Cerebellar cortex (tissue), 1 donor: ENCODE measurements at regions not wholly inside any gene's neighbourhood (a gene's known extent, or its start where the extent isn't known, plus 50 kb on each side); places are given as distances from the start of the nearest gene placed in this dataset.

ENCODE experiments used
- DNase-seq: peaks from one replicate; pipeline ENCODE4 v3.0.0-alpha.2; 2015; ENCODE audit warnings: low spot score

DNA sequence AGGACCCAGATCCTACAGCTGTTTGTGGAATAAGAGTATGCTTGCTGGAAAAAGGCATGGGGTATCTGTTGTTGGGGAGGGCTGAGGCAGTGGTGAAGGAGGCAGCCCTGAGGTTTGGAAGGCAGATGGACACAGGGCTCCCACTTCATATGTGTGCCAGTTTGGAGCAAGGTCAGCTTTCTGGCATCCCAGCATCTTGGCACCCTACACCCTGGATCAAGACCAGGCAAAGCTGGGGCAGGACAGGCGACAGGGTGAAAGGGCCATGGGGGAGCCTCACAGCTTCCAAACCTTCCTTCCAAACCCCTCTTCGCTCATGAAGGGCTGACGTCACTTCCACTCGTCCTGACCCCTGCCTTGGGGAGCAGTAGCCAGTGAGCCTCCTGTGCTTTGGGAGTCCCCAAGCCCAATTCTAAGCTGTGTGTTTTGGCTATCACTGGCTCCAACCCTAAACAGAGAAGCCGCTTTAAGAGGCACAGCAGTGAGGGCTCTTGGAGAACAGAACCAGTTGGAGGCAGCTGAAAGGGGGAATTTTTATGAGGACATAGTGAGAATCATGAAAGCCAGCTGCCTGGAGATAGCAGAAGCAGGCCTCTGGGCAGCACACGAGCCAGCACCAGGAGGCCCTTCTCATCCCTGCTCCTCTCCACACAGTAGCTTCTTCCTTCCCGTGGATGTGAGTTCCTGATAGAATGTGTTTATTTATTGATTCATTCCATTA, 448.6 kb upstream of the CDH4 start:
- DNase-seq: no peak

DNA sequence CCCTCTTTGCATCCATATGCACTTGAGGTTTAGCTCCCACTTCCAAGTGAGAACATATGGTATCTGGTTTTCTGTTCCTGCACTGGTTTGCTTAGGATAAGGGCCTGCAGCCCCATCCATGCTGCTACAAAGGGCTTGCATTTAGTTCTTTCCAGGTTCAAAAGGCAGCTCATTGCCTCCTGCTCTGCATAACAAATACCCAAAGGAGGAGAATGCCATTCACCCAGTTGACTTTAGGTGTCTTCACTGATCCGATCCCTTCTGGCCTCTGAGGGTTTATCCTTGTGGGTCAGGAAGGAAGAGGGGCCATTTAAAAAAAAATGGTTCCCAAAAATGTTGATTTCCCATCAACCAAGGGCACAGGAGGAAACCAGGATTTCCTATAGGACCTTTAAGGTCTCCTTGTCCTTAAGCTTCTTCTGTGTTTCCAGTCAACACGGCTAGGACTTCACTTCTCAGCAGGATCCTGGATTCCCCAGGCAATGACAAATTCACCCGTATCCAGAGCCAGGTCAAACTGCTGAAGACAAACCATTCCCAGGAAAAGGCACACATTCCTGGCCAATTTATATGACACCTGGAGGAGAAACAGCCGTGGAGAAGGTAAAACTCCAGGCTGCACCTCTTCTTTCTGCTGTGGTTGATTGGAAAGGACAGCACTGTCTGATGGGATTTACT, 447.7 kb upstream of the CDH4 start:
- DNase-seq: no peak

DNA sequence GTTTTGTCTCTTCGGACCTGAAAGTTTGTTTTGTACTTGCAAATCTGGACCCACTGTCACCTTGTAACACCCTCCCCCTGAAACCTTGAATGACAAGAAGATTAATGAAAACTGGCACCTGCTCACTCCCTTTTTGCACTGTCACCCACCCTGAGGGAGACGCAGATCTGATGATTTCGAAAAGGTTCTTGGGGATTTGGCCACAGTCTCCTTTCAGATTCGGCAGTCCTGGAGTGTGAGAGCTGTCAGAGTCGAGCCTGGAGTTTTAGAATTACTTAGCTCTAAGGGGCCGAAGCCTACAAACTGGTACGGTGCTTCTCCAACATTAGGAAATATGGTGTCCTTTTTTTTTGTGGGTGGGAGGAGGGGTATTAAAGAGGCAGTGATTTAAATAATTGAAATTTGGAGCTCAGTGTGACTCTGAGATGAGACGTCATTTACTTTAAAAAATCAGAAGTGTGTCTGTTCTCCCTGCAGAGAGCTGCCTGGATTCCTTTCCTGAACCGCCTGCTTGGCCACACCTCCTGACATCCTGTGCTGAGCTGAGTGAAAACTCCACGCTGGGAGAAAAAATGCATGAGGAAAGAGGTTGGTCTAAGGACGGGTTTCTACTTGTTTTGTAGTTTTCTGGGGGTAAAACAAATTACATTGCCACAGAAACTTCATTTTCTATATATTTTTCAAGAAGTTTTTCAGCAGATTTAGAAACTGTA, 447.0 kb upstream of the CDH4 start:
- no peak for DNase-seq

DNA sequence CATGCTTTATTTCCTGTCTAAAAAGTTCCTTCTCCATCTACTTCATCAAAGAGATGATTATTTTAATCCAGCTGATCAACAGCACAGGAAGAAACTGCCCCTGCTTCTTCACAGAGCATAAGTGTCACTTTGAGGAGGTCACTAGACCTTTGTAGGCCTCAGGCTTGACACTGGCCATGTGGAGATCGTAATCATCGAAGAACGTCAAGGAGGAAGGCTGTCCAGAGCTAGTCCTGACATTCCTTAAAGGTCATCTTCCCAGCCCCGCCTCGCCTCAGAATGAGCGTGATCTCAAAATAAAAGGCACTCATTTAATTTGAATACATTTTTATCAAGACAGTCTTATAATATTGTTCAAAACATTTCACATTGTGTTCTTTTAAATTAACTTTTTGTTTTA, 445.7 kb upstream of the CDH4 start:
- DNase-seq: no peak

DNA sequence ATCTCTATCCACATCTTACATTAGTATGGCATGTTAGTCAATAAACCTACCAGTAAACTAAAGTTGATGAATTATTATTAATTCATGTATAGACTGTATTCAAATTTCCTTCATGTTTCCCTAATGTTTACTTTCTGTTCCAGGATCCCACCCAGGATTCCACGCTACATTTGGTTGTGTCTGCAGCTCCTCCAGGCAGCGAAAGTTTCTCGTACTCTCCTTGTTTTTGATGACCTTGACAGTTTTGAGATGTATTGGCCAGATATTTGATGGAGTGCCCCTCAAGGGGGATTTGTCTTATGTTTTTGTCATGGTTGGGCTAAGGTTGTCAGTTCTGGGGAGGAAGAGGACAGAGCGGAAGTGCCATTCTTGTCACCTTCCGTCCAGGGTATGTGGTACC, 445.2 kb upstream of the CDH4 start:
- DNase-seq: no peak

DNA sequence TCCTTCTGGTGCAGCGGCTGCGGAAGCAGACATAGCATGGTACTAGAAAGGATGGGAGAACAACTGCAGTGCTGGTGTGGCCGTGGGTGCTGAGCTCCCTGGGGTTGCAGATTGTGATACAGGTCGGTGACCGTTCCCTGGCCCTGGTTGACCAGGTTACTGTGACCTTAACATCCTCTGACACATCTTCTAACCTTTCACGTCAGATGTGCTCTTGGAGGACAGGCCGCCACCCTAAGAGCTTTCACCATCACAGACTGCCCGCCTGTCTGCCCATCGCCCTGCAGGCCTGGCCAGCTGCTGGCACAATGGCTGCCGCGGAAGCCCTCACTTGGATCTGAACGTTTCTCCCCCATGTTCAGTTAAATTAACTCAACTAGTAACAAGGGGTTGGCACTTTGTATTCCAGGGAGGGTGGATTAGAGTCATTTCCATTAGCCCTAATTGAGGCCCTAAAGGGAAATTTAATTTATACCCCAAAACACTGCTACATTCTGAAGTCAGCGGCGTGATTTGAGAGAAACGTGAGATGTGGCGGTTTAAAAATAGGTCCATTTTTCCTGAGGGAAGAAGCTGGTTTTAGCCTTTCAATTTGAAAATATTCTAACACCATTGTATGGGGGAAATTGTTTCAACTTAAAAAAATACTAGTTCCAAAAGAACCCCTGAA, 443.9 kb upstream of the CDH4 start:
- DNase-seq: no peak

DNA sequence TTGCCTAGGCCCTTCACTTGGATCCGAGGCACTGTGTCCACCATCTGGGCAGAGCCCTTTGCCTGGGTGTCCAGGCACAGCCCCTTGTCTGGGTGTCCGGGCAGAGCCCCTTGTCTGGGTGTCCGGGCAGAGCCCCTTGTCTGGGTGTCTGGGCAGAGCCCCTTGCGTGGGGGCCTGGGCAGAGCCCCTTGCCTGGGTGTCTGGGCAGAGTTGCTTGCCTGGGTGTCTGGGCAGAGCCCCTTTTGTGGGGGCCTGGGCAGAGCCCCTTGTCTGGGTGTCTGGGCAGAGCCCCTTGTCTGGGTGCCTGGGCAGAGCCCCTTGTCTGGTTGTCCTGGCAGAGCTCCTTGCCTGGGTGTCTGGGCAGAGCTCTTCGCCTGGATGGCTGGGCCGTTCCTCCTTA, 443.4 kb upstream of the CDH4 start:
- no peak for DNase-seq

DNA sequence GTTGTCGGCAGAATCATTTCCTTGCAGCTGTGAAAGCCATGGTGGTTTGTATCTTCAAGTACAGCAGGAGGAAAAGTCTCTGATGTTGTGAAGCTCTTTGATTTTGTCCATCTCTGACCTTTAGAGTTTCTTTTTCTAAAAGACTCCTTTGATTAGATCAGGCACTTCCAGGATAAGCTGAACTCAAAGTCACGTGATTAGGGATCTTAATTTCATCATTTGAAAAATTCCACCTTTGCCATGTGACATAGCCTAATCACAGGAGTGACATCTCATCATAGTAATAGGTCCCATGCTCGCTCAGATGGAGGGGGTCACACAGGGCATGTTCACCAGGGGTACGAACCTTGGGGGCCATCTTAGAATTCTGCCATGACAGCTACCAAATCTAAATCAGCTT, 441.5 kb upstream of the CDH4 start:
- DNase-seq: no peak

DNA sequence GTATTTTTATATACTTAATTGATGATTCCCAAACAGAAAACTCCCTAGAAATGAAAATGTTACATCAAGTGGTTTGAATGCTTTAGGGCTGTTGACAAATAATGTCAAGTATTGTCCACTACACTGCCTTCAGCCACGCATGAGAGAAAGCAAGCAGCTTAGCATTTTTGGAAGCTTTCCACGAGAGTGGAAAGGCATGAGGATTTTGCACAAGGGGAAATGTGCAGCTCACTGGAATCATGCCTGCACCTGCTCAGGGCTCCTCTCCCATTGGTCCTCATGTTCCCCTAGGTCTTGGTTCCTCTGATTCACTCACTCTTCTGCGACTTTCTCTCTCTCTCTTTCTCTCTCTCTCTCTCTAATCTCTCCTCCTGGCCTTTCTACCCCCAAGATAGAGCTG, 439.5 kb upstream of the CDH4 start:
- DNase-seq: no peak

DNA sequence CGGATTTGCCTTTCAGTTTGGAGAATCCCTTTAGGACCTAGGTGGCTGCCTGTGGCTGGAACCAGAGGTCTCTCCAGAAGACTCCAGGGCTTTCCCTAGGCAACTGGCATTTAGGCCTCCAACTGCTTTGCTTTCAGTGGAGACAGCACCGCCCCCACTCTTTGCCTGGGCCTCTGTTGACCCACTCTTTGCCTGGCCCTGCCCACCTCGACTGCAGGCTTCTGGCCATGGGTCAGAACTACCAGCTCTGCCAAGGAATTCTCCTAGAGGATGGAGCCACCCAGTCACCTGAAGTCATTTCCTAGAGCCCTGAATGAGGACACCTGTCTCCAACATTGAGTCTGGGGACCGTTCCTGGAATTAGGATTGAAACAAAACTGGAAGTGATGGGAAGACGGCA, 439.0 kb upstream of the CDH4 start:
- no peak for DNase-seq

DNA sequence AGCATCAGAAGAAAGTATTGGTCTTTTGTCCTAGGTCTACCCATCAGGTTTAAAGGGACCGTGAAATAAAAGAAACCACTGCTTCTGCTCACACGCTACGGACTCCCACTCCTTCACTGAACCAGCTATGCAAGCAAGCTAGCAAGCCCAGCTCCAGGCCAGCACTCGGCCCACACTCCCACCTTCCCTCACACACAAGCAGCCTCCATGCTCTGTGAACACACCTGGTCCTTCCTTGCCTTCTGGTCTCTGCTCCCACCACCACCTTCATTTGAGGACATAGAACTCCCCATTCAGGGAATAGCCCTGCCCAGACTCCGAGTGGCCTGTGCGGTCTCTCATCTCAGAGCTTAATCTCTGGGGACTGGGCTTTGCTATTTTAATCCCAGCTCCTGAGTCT, 436.4 kb upstream of the CDH4 start:
- DNase-seq: no peak

DNA sequence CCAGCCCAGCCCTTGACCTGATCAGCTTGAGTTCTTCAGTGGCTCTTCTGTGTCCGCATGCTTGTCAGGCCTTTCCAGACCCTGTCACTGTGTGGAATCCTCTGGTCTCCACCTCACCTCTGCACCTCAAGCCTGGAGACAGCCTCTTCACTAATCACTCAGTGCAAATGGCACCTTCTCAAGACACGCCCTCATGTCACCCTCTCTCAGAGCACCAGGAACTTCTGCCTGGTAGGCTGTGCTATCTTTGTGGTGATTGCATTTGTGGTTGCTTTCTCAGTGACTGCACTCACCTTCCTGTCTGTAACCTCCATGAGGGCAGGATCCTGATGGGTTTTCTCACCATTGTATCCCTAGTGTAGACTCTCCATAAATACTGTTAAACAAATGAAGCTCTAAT, 435.2 kb upstream of the CDH4 start:
- no peak for DNase-seq

DNA sequence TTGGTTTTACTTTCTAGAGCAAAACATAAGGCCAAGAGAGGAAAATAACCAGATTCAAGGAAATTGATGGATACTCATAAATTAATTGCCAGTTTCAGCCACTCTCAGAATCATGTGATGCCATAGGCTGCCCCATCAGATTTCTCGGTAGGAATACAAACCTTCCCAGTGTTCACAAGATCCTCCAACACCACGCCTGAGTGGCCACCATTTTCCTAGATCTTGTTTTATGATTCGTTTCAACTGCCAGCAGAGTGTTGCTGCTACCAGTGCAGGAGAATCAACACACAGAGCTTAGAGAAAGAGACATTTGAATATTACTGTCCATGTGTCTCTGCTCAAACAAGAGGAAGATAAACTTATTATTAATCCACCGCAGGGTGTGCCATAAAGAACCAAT, 434.2 kb upstream of the CDH4 start:
- DNase-seq: no peak

DNA sequence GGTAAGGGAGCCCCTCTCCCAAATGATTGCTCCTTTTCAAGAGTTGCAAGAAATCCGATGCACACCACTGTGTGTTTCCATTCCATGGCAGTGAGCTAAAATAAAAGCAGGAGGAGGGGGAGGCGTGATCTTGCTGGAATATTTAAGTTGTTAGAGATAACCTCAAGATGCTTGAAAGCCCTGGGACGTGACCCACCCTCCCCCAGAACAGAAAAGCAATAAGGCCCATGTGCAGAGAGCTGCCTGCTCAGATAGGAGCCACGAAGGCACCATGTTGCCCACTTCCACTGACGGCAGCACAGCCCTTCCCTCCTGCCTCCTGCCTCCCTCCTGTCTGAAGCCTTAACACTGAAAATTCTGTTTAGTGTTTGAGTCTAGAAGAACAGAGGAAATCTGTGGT, 432.6 kb upstream of the CDH4 start:
- no peak for DNase-seq

DNA sequence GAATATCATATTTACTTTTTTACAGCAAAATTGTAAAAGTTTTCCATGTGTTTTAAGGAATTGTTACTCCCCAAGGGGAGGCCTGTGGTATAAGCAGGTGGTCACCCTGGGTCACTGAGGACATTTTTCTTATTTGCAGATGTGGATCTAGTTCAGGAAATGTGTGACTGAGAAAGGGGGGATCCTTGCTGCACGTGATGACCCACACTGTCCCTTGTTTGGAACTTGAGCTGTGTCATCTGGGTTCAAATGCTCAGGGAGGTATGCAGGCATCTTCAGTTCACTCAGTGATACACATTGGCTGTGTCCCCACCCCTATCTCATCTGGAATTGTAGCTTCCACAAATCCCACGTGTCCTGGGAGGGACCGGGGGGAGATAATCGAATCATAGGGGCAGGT, 431.9 kb upstream of the CDH4 start:
- DNase-seq: no peak

DNA sequence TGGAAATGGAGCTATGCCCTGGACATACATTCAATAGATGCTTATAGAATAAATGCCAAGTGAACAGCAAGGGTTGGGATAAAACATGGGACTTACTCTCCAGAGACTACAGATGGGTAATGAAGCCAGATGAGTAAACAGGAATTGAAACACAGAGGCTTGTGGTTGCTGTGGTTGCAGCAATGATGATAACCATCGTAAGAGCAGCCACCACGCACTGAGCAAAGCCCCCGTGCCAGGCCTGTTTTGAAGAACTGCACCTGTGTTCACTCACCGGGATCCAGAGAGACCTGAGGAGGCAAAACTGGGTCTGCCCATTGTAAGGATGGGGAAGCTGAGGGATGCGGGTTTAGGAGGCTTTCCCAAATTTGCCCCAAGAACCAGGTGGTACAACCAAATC, 431.1 kb upstream of the CDH4 start:
- no peak for DNase-seq

DNA sequence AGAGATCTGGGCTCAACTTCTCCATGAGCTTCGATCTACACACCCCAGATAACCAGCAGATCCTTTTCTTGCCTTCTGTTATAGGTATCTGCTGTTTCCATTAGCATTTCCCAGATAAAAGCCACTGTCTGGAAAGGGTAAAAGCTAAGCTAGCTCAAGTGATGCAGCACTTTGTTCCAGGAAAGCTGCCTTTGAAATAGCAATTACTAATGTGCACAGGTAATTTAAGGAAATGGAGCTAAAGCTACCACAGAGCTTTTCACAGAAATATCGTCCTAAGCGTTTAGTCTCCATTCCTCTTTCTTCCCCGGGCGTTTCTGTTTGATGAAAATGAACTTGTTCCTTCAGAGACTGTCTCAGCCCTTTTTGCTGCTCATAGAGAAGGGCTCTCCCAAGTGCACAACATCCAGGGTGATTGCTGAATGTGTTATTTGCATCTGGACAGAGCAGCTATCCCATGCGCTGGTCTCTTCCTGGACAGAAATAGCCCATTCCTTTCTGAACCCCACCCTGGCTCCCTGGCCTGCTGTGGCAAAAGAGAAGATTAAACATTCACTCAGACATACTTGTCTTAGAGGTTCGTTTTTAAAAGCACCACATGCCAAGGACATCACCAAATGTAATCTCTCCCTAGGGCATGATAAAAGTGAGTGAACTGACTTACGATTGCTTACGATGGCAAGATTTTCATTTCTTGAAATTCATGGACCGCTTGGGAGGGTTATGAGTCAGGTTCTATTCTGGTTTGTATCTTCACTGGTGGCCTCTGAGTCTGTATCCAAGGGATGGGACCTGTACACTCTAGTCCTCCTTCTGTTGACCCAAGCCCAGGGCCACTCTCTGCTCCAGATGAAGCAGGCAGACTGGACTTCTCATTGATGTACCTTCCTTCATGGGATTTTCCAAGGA, 429.1 kb upstream of the CDH4 start:
- DNase-seq: no peak

DNA sequence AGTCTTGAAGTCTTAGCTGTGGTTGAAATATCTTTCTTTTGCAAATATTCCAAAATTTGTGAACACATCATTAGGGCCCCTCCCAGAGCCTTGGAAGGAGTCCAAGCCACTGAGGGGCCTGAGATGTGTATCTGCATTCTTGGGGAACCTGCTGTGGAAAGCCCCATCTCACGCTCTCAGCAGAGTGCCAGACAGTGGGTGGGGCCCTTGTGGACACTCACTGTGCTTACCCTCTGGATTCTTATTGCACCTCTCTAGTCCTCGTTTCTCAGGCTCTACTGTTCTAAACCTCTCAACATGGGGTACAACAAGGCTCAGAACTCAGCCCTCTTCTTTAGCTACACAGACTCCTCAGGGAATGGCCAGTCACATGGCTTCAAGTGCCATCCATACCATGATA, 416.2 kb upstream of the CDH4 start:
- no peak for DNase-seq

DNA sequence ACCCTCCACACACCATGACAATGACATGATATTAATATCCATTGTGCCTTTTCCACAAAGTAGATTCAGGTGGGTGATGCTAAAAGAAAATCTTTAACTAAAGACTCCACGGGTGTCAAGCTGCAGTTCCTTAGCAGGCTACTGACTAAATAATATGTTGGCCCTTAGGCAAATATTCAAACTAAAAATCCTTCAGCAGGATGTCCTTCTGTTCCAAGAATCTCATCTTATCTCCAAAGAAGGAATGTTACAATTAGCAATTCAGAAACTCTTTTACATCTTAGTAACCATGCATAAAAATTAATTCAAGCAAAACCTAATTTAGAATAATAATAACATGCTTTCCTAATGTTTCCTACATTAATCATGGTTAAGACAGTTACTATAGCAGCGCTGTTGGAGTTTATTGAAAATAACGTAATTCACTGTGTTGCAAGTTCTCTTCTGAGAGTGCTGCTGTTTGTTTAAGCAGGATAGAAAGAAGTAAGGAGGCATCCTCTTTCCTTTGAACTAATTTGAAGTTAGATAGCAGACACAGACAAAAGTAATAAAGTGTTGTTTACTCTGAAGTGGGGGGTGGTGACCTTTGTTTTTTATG, 414.8 kb upstream of the CDH4 start:
- no peak for DNase-seq

DNA sequence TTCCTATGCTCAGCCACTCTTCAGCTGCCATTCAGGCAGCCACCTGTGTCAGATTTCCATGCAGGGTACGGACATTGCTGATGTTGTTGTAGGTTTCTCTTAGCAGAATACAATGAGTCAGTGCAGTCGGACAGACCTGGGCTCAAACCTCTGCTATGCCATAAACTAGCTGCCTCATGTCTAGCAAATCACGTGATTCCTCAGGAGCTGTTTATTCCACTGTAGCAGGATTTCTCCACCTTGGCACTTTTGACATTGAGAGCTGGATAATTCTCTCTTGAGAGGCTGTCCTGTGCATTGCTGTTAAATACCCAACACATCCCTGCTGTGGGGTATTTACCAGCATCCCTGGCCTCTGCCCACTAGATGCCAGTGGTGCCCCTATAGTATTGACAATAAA, 413.8 kb upstream of the CDH4 start:
- no peak for DNase-seq

DNA sequence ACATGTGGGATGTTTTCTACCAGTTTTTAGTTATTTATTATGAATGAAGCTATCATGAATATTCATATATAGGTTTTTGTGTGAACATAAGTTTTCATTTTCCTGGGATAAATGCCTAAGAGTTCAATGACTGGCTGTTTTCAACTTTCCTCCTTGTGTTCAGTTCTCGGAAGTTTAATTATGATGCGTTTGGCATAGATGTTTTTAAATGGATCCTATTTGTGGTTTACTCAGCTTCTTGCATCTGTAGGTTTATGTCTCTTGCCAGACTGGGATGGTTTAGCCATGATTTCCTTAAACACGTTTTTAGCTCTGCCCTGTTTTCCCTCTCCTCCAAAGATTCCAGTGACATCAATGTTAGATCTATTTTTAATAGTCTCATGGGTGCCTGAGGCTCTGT, 411.1 kb upstream of the CDH4 start:
- no peak for DNase-seq
